DMS79 treated with DMSO at 0.1 percent for 48 hours (cell line): ENCODE measurements at regions not wholly inside any gene's neighbourhood (a gene's known extent, or its start where the extent isn't known, plus 50 kb on each side); places are given as distances from the start of the nearest gene placed in this dataset.

Experiments used
- DNase-seq: peaks from one replicate; lab custom pipeline; 2025; lab: John Stamatoyannopoulos, UW

DNA sequence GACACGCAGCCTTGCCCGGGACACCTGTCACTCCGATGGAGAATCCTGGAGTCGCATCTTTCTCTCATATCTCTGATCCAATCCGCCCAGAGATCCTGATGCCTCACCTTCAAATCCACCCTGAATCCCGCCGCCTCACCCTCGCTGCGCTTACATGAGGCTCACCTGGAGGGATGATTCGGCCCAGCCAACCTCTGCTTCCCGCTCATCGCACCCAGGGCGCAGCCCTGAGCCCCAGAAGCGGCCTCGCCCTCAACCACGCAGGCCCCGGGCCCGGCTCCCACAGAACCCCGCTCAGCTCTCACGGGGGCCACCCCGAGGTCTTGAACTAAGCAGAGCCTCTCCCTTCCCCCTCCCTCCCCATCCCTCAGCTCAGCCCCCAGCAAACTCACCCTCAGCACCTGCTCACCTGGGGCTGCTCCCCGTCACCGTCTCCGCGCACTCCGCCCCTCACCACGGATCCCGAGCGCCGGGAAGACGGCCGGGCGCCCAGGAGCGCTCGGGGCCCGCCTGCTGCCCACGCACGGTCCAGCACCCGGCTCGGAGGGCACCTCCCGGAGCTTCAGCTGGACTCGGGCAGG, 160.0 kb downstream of the NDUFA10 start:
- no peak for DNase-seq

DNA sequence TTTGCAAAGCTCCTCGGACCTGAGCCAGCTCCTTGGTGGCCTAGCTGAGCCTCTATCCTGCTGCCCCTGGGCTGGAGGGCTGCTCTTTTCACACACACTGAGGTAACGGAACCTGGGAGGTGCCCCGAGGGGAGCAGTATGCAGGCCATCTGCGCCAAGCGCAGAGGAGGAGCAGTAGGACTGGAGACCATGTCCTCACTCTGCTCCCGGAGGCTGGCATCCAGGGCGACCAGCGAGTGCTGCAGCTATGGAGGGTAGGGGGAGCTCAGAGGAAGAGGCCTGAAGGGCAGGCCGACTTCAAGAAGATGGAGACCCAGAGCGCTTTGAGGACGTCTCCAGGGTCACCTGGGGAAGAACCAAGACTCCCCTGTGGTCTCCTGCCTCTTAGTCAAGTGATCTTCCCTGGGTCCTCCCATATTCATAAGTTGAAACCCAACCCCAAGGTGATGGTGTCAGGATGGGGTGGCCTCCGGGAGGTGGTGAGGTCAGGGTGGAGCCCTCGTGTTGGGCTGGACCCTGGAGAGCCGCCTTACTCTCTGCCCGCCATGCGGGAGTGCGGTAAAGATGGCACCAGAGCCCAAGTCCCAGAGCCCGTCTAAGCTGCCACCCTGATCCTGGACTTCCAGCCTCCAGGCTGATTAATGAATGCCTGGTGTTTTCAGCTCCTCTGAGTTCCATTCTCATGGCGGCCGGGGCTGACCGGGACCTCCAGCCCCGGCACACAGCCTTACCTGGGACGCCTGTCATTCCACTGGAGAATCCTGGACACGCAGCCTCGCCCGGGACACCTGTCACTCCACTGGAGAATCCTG, 160.7 kb downstream of the NDUFA10 start:
- DNase-seq, result no peak

DNA sequence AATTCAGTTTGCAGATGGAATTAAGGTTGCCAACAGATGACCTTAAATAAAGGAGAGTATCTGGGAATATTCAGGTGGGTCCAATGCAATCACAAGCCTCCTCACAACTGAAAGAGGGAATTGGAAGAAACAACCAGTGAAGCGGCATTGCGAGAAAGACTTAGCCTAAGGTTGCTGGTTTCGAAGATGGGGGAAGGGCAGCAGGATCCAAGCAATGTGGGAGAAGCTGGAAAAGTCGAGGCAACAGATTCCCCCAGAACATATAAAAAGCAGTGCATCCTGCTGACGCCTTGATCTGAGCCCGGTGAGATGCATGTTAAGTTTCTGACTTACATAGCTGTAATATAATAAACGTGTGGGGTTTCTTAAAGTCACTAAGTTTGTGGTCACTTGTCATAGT, 162.5 kb downstream of the NDUFA10 start:
- no peak for DNase-seq

DNA sequence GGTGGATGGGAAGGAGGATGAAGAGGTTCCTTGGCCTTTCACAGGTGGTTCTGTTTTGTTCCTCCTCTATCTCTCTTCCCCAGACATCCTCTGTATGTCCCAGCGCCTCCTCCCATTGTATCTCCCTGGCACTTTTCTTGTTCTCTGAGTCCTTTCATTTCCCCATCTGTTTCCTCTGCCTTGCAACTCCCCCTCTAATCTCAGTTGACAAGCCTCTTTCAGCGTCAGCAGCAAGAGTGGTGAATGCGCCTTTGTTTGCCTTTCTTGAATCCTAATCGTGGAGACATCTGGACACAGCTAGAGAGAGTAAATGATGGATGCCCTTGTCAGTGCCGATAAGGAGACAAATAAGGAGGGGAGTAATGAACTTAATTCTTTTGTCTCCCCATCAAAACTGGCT, 167.0 kb downstream of the NDUFA10 start:
- no peak for DNase-seq

DNA sequence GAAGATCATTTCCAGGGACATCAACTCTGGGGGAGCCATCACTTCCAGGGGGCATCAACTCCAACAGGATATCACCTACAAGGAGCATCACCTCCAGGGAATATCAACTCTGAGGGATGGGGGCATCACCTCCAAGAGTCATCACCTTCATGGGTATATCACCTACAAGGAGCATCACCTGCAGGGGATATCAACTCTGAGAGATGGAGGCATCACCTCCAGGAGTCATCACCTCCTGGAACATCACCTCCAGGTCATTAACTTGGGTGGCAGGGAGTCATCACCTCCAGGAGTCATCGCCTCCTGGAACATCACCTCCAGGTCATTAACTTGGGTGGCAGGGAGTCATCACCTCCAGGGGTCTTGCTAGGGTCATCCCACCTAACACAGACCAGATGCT, 167.6 kb downstream of the NDUFA10 start:
- no peak for DNase-seq

DNA sequence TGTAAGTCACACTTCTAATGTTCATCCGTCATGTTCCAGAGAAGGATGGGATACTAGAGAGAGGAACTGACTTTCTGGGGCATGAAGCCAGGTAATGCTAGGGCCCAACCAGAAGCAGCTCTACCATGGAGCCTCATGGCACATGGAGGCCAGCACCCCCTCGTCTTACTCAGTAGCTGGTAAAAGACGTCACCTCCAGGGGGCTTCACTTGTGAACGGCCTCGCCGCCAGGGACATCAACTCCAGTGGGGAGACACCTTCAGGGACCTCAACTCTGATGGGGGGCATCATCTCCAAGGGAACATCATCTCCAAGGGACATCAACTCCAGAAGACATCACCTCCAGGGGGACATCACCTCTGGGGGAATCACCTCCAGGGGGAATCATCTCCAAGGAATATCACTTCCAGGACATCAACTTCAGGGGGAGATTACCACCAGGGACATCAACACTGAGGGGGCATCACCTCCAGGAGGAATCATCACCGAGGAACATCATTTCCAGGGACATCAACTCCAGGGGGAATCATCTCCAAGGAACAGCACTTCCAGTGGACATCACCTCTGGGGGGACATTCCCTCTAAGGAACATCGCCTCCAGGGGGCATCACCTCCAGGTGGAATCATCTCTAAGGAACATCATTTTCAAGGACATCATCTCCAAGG, 168.4 kb downstream of the NDUFA10 start:
- no peak for DNase-seq

DNA sequence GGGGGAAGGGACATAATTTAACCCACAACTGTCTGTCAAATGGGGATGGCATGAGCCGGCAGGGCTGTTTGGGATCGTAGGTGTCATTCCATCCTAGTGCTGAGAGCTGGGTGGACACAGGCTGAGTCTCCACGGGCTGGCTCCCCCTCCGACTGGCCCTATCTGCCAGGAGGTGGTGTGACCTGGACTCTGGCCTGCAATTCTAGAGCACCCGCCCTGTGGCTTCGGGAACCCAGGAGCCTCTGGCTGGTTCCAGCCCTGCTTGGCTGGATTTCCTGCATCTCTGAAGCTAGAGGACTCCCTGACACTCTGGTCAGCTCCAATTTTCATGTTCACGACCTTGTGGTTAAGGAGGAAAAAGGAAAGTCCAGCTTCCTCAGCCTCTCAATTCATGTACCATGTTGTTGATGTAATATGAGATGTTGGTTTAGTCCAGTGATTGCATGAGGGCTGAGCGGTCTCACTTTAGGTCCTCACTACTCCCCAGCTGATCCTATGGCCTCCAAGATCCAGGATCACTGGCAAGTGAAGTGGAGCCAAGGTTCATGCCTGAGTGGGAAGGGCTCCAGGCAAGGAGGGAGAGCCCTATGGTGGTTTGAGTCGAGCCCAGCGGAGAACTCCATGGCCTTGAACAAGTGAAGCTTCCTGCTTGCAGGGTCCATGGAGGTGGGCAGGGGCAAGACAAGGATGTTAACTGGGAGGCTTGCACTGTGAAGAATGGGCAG, 169.1 kb downstream of the NDUFA10 start:
- no peak for DNase-seq

DNA sequence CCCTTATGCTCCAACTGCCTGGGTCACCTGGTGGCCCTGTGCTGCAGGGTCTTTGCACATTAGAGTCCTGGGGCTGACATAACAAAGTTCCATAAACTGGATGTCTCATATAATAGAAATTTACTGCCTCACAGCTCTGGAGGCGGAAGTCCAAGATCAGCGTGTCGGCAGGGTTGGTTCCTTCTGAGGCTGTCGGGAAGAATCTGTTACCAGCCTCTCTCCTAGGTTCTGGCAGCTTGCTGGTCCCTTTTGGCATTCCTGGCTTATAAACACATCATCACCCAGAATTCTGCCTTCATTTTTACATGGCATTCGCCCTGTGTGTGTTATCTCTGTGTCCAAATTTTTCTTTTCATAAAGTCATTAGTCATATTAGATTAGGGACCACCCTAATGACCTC, 170.5 kb downstream of the NDUFA10 start:
- DNase-seq, result no peak

DNA sequence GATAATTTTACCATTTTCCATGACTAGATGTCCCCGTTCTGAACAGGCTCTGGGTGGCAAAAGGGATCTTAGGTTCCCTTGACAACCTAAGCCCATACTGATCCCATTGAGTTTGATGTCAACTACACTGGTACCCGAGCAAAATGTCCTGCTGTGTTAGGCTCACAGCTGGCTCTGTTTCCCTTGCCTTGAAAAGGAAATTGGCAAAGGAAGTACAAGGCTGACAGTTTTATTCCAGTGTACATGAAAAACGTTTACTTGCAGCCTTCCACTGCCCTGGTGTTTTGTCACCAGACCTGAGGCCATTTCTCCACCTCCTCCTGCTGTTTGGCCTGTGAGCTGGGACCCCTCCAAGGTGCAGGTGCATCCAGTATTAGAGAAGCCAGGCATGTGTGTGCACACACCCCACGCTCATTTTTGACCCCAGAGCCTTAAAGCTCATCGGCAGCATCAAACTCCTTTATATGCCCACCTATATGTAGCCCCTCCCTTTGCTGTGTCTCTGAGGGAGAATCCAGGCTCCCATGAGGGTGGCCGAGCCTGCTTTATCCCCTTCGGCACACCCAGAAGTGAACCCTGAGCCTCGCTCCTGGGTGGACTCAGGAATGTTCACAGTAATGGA, 171.3 kb downstream of the NDUFA10 start:
- DNase-seq, result no peak

DNA sequence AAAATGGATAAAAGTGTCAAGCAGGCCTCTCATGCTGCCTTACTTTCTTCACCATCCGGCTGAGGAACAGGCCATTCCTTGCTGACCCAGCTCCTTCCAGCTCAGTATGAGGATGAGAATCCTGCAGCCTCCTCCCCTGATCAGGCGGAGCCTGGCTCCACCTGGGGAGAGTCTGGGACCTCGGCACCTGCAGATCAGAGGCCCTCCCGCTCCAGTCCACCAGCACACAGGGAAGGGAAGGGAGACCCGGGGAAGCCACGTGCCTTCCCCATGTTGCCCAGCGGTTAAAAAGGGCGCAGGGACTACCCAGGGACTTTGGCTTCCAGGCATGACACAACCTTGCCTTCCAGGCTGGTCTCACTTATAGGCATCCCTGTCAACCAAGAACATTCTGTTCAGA, 172.0 kb downstream of the NDUFA10 start:
- no peak for DNase-seq

DNA sequence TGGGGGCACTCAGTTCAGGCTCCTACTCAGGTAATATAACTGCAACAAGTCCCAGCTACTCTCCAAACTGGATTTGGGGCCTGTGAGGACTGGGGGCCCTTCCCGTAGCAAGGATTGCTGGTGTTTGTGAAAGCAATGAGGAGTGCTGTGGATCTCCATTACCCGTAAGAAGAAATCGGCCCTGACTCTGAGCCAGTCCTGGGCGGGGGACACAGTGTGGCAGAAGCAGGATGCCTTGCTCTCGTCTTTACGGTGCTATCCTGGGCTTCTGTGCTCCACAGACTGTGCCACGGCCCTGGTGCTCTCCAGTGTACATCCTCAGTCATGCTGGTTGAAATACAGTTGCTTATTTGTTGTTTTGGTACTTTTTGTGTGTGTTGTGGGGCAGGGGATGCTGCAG, 172.9 kb downstream of the NDUFA10 start:
- no peak for DNase-seq

DNA sequence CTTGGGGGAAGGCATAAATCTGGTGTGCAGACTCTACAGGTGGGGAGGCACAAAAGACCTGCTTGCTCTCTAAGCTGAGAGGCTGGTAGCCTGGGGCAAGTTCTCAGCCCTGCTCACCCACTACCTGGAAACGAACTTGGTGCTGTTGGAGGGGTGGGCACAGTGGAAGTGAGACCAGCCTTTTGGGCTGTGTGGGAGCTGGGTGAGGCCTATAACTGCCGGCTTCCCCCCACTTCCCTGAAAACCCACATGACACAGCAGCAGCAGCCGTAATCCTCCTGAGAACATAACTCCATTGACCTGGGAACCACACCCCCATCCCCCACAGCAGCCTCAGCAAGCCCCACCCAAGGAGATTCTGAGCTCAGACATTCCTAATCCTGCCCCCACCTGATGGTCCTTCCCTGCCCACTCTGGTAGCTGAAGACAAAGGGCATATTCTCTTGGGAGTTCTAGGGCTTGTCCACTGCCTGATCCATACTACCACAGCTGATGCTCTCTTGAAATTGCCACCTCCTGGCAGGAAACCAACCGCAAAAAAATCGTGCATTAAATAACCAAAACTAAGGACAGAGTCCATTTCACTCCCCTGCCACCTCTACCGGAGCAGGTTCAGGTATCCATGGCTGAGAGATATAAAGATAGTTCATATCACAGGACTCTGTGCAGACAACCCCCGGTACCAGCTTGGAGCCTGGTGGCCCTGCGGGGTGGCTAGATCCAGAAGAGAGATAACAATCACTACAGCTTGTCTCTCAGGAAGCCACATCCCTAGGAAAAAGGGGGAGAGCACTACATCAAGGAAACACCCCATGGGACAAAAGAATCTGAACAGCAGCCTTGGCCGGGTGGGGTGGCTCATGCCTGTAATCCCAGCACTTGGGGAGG, 178.1 kb downstream of the NDUFA10 start:
- DNase-seq, result no peak

DNA sequence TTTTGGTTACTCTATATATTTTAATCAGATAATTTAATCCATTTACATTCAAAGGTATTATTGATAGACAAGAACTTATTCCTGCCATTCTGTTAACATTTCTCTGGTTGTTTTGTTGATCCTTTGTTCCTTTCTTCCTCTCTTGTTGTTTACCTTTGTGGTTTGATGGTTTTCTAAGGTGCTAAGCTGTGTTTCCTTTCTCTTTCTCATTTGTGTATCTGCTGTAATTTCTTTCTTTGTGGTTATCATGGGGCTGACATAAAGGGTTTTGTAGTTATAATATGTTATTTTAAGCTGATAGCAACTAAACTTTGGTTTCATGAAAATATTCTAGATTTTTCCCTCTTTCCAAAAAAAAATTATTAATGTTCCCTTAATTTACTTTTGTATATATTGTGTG, 179.2 kb downstream of the NDUFA10 start:
- no peak for DNase-seq

DNA sequence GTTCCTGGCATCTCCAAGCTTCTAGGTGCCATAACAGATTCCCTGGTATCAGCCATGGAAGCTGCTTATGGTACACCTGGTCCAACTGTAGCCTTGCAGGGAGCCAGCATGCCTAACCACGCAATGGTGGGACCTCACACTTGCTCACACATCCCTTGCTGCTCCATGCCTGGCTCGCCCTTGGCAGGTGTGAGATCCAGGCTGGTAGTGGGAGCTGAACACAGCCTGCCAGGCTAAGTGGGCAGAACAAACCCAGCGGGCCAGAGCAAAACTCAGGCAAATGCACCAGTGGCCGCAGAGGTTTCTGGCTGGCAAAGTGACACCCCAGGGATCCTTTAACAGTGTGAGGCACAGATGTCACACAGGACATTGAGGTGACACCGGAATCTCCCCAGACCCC, 185.8 kb downstream of the NDUFA10 start:
- no peak for DNase-seq

DNA sequence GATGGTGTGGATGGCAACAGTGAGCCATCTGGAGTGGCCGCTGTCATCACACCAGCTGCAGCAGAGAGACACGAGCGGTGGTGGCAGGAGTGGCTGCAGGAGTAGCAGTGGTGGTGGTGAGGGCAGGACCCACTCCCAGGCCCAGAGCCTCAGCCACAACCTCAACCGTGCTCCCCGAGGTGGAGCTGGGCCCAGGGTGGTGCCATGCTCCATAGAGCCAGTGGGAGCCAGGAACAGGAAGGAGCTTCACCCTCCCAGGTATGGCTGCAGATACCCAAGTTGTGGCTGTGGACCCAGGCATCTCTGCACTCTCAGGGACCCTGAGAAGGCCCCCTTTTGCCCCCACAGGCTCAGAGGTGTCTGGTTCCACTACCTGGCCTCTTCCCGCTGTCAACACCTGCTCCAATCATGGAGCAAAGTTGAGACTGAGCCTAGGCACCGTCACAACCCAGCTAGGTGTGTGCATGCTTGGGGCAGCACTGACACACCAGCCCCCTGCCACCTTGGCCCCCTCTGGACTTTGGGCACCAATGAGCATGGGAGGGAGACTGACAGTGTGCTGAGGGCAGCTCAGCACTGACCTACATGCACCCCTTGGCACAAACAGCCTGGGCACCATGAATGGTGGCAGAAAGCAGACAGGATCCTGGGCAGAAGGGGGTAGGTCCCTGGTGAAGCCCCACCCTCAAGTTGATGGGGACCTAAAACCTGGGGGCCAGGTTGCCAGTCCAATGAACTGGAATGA, 188.9 kb downstream of the NDUFA10 start:
- DNase-seq, result no peak

DNA sequence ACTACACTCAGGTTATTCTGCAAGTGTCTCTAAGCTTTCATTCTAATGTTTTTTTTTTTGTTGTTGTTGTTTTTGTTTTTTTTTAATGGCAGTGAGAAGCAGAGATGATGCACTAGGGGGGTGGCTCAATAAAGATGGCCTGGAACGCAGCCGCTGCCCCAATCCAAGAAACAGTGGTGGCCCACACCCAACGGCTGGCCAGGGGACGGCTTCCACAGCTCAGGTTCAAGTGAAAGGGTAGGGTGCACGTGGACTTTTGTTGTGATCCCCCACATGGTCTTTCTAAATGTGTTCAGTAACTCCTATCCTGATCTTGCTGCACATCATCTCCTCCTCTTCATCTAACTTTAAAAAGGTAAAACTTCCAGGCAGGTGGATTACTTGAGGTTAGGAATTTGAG, 190.1 kb downstream of the NDUFA10 start:
- no peak for DNase-seq

DNA sequence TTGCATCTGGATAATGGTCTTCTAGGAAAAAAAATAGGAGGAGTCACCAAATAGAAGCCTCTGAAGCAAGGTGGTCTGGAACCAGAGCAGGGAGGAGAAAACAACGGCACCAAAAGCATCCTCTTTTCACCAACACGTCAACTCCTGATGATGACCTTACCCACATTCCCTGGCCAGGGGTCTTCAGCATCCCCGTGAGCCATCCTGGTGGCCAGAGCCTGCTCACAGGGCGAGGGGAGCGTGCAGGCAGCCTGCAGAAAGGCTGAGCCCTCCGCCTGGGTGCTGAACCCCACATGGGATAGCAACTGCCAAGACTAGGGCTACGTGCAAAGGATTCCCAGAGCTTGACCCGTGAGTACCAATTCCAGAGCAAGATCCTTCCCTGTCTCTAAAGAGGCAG, 191.0 kb downstream of the NDUFA10 start:
- no peak for DNase-seq

DNA sequence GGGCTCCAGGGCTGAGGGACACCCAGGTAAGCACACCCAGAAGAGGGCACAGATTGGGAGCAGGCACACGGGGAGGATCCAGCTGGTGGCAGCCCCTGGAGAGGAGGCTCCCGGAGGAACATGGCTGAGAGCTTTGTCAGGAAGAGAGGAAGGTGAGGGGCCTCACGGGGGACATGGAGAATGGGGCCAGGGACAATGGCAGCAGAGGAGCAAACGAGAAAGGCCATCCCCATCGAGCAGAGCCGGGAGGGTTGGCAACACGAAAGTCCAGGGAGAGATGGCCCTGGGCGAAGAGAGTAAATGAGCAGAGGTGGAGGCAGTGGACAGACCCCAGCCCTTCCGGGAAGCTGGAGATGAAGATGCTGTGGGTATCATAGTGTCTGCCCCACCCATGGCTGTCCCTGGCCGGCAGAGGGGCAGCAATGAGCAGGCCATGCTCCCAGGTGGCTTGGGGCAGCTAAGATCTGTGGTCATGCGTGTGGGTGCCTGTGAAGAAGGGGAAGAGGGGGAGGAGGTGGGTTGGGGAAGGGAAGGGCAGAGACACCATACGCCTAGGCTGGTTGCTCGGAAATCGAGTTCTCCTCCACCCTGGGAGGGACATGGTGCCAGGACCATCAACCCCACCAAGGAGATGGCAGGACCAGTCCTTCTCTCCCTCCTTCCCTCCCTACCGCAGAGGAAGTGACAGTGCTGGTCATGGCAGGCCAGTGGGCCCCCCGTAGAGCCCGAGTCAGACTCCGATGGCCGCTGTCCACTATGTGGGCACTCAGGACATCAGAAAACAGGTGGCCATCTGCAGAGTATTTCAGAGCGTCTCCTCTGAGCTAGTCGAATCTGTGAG, 191.7 kb downstream of the NDUFA10 start:
- no peak for DNase-seq

DNA sequence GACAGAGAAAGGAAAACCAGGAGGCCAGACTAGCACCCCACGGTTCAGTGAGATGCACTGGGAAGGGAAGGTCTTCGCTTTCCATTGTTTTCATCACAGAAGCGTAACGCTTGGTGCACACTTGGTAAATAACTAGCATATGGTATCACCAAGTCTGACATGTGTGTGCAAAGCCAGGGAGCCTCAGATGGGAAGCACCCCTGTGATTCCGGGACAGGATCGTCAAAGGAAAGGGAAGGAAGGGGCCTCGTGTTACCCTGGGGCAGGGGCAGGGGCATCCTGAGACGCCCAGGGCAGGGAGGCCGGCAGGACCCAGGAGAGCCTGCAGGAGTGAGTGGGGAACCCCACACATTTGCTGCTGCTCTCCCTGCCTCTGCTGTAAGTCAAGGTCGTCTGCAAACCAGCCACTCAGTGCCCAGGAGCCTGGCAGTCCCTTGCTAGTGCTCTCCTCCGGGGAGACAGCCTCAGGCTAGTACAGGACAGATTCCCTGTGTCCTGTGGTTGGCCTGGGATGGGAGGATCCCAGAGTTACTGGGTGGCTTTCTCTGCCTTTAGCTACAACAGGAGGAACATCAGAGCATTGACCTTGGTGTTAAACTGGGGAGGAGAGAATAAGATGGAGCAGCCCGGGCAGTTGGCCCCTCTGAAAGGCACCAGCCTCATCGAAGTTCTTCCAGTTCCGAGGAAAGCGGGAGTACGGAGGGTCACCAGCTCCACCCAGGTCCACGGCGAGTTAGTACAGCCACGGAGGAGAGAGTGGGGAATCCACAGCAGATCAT, 192.5 kb downstream of the NDUFA10 start:
- no peak for DNase-seq
